ENCODE measurements at regions not wholly inside any gene's neighbourhood (a gene's known extent, or its start where the extent isn't known, plus 50 kb on each side); places are given as distances from the start of the nearest gene placed in this dataset.
"Not testable (repeated sequence)": the region's sequence is repeated elsewhere in the genome, so short reads cannot be mapped to it uniquely, and the experiment has no call there.

GRCh38 chr18:60066219-60066975 lies 166.6 kb downstream of the PMAIP1 start:
- Mint-ChIP-seq H3K27ac (no peak overlapping the region), H3K4me3 (no peak overlapping the region), H3K36me3 (ENCODE audit: low read depth) (no peaks in the 10 kb centered on the region), H3K4me1 (ENCODE audit: low read depth) (no peaks in the 10 kb centered on the region), H3K27me3 (ENCODE audit: insufficient read depth) (no peaks in the 10 kb centered on the region), H3K9me3 (no peaks in the 10 kb centered on the region)
- DNase-seq (ENCODE audit: low spot score), result no peak
- intact Hi-C loops (cut with micrococcal nuclease), result no loop called here

GRCh38 chr18:60064271-60064670 lies 164.5 kb downstream of the PMAIP1 start:
- Mint-ChIP-seq H3K4me1 (ENCODE audit: low read depth) (no peaks in the 10 kb centered on the region), H3K9me3 (no peaks in the 10 kb centered on the region), H3K27me3 (ENCODE audit: insufficient read depth) (no peaks in the 10 kb centered on the region), H3K4me3 (no peak overlapping the region), H3K36me3 (ENCODE audit: low read depth) (no peaks in the 10 kb centered on the region), H3K27ac (no peak overlapping the region)
- no peak for DNase-seq (ENCODE audit: low spot score)
- intact Hi-C loops (cut with micrococcal nuclease), result no loop called here

GRCh38 chr18:60062831-60063230 lies 163.0 kb downstream of the PMAIP1 start:
- not testable (repeated sequence) for H3K4me1 Mint-ChIP-seq (ENCODE audit: low read depth)

GRCh38 chr18:60062396-60062795 lies 162.6 kb downstream of the PMAIP1 start:
- no peaks in the 10 kb centered on the region for H3K4me1 Mint-ChIP-seq (ENCODE audit: low read depth)
- no peak overlapping the region for H3K27ac Mint-ChIP-seq
- no peaks in the 10 kb centered on the region for H3K27me3 Mint-ChIP-seq (ENCODE audit: insufficient read depth)
- DNase-seq (ENCODE audit: low spot score), result no peak
- no peak overlapping the region for H3K4me3 Mint-ChIP-seq
- no peaks in the 10 kb centered on the region for H3K9me3 Mint-ChIP-seq
- intact Hi-C loops (cut with micrococcal nuclease), result no loop called here
- H3K36me3 Mint-ChIP-seq (ENCODE audit: low read depth), result no peaks in the 10 kb centered on the region

More at GRCh38 chr18:60062831-60063230, 163.0 kb downstream of the PMAIP1 start:
- DNase-seq (ENCODE audit: low spot score); H3K27me3 Mint-ChIP-seq (ENCODE audit: insufficient read depth); H3K27ac Mint-ChIP-seq; H3K36me3 Mint-ChIP-seq (ENCODE audit: low read depth); H3K4me3 Mint-ChIP-seq; intact Hi-C loops (cut with micrococcal nuclease); H3K9me3 Mint-ChIP-seq: not testable (repeated sequence)

GRCh38 chr18:60060578-60060977 lies 160.8 kb downstream of the PMAIP1 start:
- no peaks in the 10 kb centered on the region for H3K27me3 Mint-ChIP-seq (ENCODE audit: insufficient read depth)
- DNase-seq (ENCODE audit: low spot score), result no peak
- no peaks in the 10 kb centered on the region for H3K36me3 Mint-ChIP-seq (ENCODE audit: low read depth)
- no peak overlapping the region for H3K4me3 Mint-ChIP-seq
- intact Hi-C loops (cut with micrococcal nuclease), result no loop called here
- no peaks in the 10 kb centered on the region for H3K4me1 Mint-ChIP-seq (ENCODE audit: low read depth)
- no peak overlapping the region for H3K27ac Mint-ChIP-seq
- no peaks in the 10 kb centered on the region for H3K9me3 Mint-ChIP-seq

- Mint-ChIP-seq H3K4me3 (no peak overlapping the region), H3K27ac (no peak overlapping the region), H3K4me1 (ENCODE audit: low read depth) (no peaks in the 10 kb centered on the region), H3K27me3 (ENCODE audit: insufficient read depth) (no peaks in the 10 kb centered on the region), H3K9me3 (no peaks in the 10 kb centered on the region), H3K36me3 (ENCODE audit: low read depth) (no peaks in the 10 kb centered on the region)
- no peak for DNase-seq (ENCODE audit: low spot score)
- intact Hi-C loops (cut with micrococcal nuclease), result no loop called here
Measured at GRCh38 chr18:60060026-60060425, 160.2 kb downstream of the PMAIP1 start.

GRCh38 chr18:60059216-60059615 lies 159.4 kb downstream of the PMAIP1 start:
- no peak overlapping the region for H3K4me3 Mint-ChIP-seq
- no peak for DNase-seq (ENCODE audit: low spot score)
- H3K36me3 Mint-ChIP-seq (ENCODE audit: low read depth), result no peaks in the 10 kb centered on the region
- no peaks in the 10 kb centered on the region for H3K27me3 Mint-ChIP-seq (ENCODE audit: insufficient read depth)
- H3K4me1 Mint-ChIP-seq (ENCODE audit: low read depth), result no peaks in the 10 kb centered on the region
- H3K27ac Mint-ChIP-seq, result no peak overlapping the region
- intact Hi-C loops (cut with micrococcal nuclease), result no loop called here
- no peaks in the 10 kb centered on the region for H3K9me3 Mint-ChIP-seq

GRCh38 chr18:60053747-60054304 lies 154.0 kb downstream of the PMAIP1 start:
- H3K27me3 Mint-ChIP-seq (ENCODE audit: insufficient read depth), result peaks cover 8% of the 10 kb centered on the region
- no peaks in the 10 kb centered on the region for H3K4me1 Mint-ChIP-seq (ENCODE audit: low read depth)
- H3K27ac Mint-ChIP-seq, result no peak overlapping the region
- H3K4me3 Mint-ChIP-seq, result no peak overlapping the region
- no peak for DNase-seq (ENCODE audit: low spot score)
- intact Hi-C loops (cut with micrococcal nuclease), result no loop called here
- no peaks in the 10 kb centered on the region for H3K9me3 Mint-ChIP-seq
- H3K36me3 Mint-ChIP-seq (ENCODE audit: low read depth), result no peaks in the 10 kb centered on the region

- DNase-seq (ENCODE audit: low spot score), result no peak
- Mint-ChIP-seq H3K9me3 (no peaks in the 10 kb centered on the region), H3K36me3 (ENCODE audit: low read depth) (no peaks in the 10 kb centered on the region), H3K4me1 (ENCODE audit: low read depth) (no peaks in the 10 kb centered on the region), H3K27me3 (ENCODE audit: insufficient read depth) (peaks cover 8% of the 10 kb centered on the region), H3K4me3 (no peak overlapping the region), H3K27ac (no peak overlapping the region)
- intact Hi-C loops (cut with micrococcal nuclease), result no loop called here
Measured at GRCh38 chr18:60050821-60051220, 151.0 kb downstream of the PMAIP1 start.

- H3K4me3 Mint-ChIP-seq, result no peak overlapping the region
- peaks cover 8% of the 10 kb centered on the region for H3K27me3 Mint-ChIP-seq (ENCODE audit: insufficient read depth)
- H3K27ac Mint-ChIP-seq, result no peak overlapping the region
- no peaks in the 10 kb centered on the region for H3K36me3 Mint-ChIP-seq (ENCODE audit: low read depth)
- no peaks in the 10 kb centered on the region for H3K4me1 Mint-ChIP-seq (ENCODE audit: low read depth)
- H3K9me3 Mint-ChIP-seq, result no peaks in the 10 kb centered on the region
- no peak for DNase-seq (ENCODE audit: low spot score)
- intact Hi-C loops (cut with micrococcal nuclease), result no loop called here
Measured at GRCh38 chr18:60049172-60049571, 149.4 kb downstream of the PMAIP1 start.

GRCh38 chr18:60047556-60047955 lies 147.8 kb downstream of the PMAIP1 start:
- H3K27me3 Mint-ChIP-seq (ENCODE audit: insufficient read depth), result peaks cover 5% of the 10 kb centered on the region
- H3K27ac Mint-ChIP-seq, result no peak overlapping the region
- no peak for DNase-seq (ENCODE audit: low spot score)
- H3K4me3 Mint-ChIP-seq, result no peak overlapping the region
- H3K36me3 Mint-ChIP-seq (ENCODE audit: low read depth), result no peaks in the 10 kb centered on the region
- no peaks in the 10 kb centered on the region for H3K4me1 Mint-ChIP-seq (ENCODE audit: low read depth)
- H3K9me3 Mint-ChIP-seq, result no peaks in the 10 kb centered on the region
- intact Hi-C loops (cut with micrococcal nuclease), result no loop called here

- no peak for DNase-seq (ENCODE audit: low spot score)
- no peaks in the 10 kb centered on the region for H3K4me1 Mint-ChIP-seq (ENCODE audit: low read depth)
- H3K27ac Mint-ChIP-seq, result no peak overlapping the region
- H3K27me3 Mint-ChIP-seq (ENCODE audit: insufficient read depth), result peaks cover 4% of the 10 kb centered on the region
- H3K36me3 Mint-ChIP-seq (ENCODE audit: low read depth), result no peaks in the 10 kb centered on the region
- H3K4me3 Mint-ChIP-seq, result no peak overlapping the region
- intact Hi-C loops (cut with micrococcal nuclease), result no loop called here
- no peaks in the 10 kb centered on the region for H3K9me3 Mint-ChIP-seq
Measured at GRCh38 chr18:60044290-60045006, 144.7 kb downstream of the PMAIP1 start.

- no peak overlapping the region for H3K27ac Mint-ChIP-seq
- H3K4me3 Mint-ChIP-seq, result no peak overlapping the region
- no peaks in the 10 kb centered on the region for H3K36me3 Mint-ChIP-seq (ENCODE audit: low read depth)
- H3K9me3 Mint-ChIP-seq, result no peaks in the 10 kb centered on the region
- intact Hi-C loops (cut with micrococcal nuclease), result no loop called here
- no peak for DNase-seq (ENCODE audit: low spot score)
- no peaks in the 10 kb centered on the region for H3K4me1 Mint-ChIP-seq (ENCODE audit: low read depth)
- H3K27me3 Mint-ChIP-seq (ENCODE audit: insufficient read depth), result peaks cover 8% of the 10 kb centered on the region
Measured at GRCh38 chr18:60040971-60041370, 141.2 kb downstream of the PMAIP1 start.
